Neutrophil (primary cell): ENCODE measurements at regions not wholly inside any gene's neighbourhood (a gene's known extent, or its start where the extent isn't known, plus 50 kb on each side); places are given as distances from the start of the nearest gene placed in this dataset.
"Not testable (repeated sequence)": the region's sequence is repeated elsewhere in the genome, so short reads cannot be mapped to it uniquely, and the experiment has no call there.

Experiments
- H3K27ac ChIP-seq: fragments of 200-600 bp; sonication (generic); 2 replicates; pipeline ENCODE4 v1.5.1; 2016; ENCODE audit warnings: mild to moderate bottlenecking, moderate library complexity
- H3K27me3 ChIP-seq: fragments of 200-600 bp; sonication (generic); 2 replicates; pipeline ENCODE4 v1.6.0; 2016; ENCODE audit warnings: mild to moderate bottlenecking
- H3K36me3 ChIP-seq: fragments of 200-600 bp; sonication (generic); 2 replicates; pipeline ENCODE4 v1.5.1; 2017
- H3K4me1 ChIP-seq, 2 experiments: fragments of 200-600 bp in 1 of 2; sonication (generic) in 1 of 2; 1 replicate in 1 of 2; 2 replicates in 1 of 2; pipeline versions ENCODE4 v1.5.1 to v1.6.1; 2013 to 2016; ENCODE audit warnings: low read depth in 1 of 2, low read length in 1 of 2, mild to moderate bottlenecking in 1 of 2, moderate library complexity in 1 of 2; ENCODE audit not compliant: control insufficient read depth in 1 of 2, insufficient read depth in 1 of 2
- H3K4me3 ChIP-seq, 2 experiments: fragments of 200-600 bp in 1 of 2; sonication (generic) in 1 of 2; 1 replicate in 1 of 2; 2 replicates in 1 of 2; pipeline ENCODE4 v1.5.1; 2013 to 2016; ENCODE audit warnings: low read depth in 1 of 2, low read length in 1 of 2, mild to moderate bottlenecking in 1 of 2, moderate library complexity in 1 of 2
- H3K9me3 ChIP-seq: fragments of 200-600 bp; sonication (generic); 2 replicates; pipeline ENCODE4 v1.5.1; 2016
- CTCF ChIP-seq: fragments of 200-600 bp; sonication (generic); IDR thresholded peaks from 2 replicates; pipeline ENCODE4 v1.5.1; 2016; ENCODE audit warnings: antibody characterized with exemption

GRCh38 chr5:158235159-158235547, 376.2 kb upstream of the CLINT1 start:
- Histone ChIP-seq H3K4me3 (no peak overlapping the region), H3K27ac (no peak overlapping the region)
- TF ChIP-seq CTCF = no peak

GRCh38 chr5:158234323-158235158, 375.6 kb upstream of the CLINT1 start:
- Histone ChIP-seq H3K4me1 (peaks cover 18 to 21% of the 10 kb centered on the region in 2 experiments), H3K36me3 (no peaks in the 10 kb centered on the region), H3K27ac (peak overlapping the region; percentile 70), H3K27me3 (no peaks in the 10 kb centered on the region), H3K4me3 (no peak overlapping the region), H3K9me3 (no peaks in the 10 kb centered on the region)
- TF ChIP-seq CTCF = no peak

More at GRCh38 chr5:158235159-158235547, 376.2 kb upstream of the CLINT1 start:
- no peaks in the 10 kb centered on the region for H3K27me3 ChIP-seq
- H3K36me3 ChIP-seq = no peaks in the 10 kb centered on the region
- peaks cover 18 to 21% of the 10 kb centered on the region in 2 experiments for H3K4me1 ChIP-seq
- H3K9me3 ChIP-seq = no peaks in the 10 kb centered on the region

GRCh38 chr5:158233735-158234322, 374.9 kb upstream of the CLINT1 start:
- Histone ChIP-seq H3K27me3 (no peaks in the 10 kb centered on the region), H3K9me3 (no peaks in the 10 kb centered on the region), H3K4me3 (no peak overlapping the region), H3K27ac (peak overlapping the region; percentile 70), H3K4me1 (peaks cover 18 to 21% of the 10 kb centered on the region in 2 experiments), H3K36me3 (no peaks in the 10 kb centered on the region)
- no peak for TF ChIP-seq CTCF

- not testable (repeated sequence) for H3K27me3 ChIP-seq, H3K4me1 ChIP-seq, H3K9me3 ChIP-seq, H3K27ac ChIP-seq, H3K36me3 ChIP-seq, H3K4me3 ChIP-seq
Observed at GRCh38 chr5:158227314-158227713, 368.4 kb upstream of the CLINT1 start.

GRCh38 chr5:158226496-158226895, 367.6 kb upstream of the CLINT1 start:
- no peaks in the 10 kb centered on the region for H3K4me1 ChIP-seq
- TF ChIP-seq CTCF = no peak
- H3K27ac ChIP-seq = no peak overlapping the region
- H3K9me3 ChIP-seq = no peaks in the 10 kb centered on the region
- no peak overlapping the region for H3K4me3 ChIP-seq
- no peaks in the 10 kb centered on the region for H3K36me3 ChIP-seq
- no peaks in the 10 kb centered on the region for H3K27me3 ChIP-seq

GRCh38 chr5:158224253-158224652, 365.3 kb upstream of the CLINT1 start:
- no peaks in the 10 kb centered on the region for H3K36me3 ChIP-seq
- H3K4me3 ChIP-seq = no peak overlapping the region
- H3K4me1 ChIP-seq = no peaks in the 10 kb centered on the region
- no peaks in the 10 kb centered on the region for H3K9me3 ChIP-seq
- peak overlapping the region; percentile 3 for H3K27ac ChIP-seq
- H3K27me3 ChIP-seq = no peaks in the 10 kb centered on the region
- no peak for TF ChIP-seq CTCF
